RWPE2 (cell line): ENCODE measurements at regions not wholly inside any gene's neighbourhood (a gene's known extent, or its start where the extent isn't known, plus 50 kb on each side); places are given as distances from the start of the nearest gene placed in this dataset.

Source experiments
- ATAC-seq: fragments of 200-7000 bp; cut with Tn5 transposase; 3 replicates; pipeline ENCODE4 v1.9.1; 2021; ENCODE audit warnings: low read depth
- DNase-seq: peaks from one replicate; pipeline ENCODE4 v3.0.0-alpha.2; 2020; ENCODE audit warnings: low spot score
- H3K27ac ChIP-seq: fragments of 450-650 bp; 2 replicates; pipeline ENCODE4 v1.5.1; 2017; ENCODE audit warnings: mild to moderate bottlenecking; ENCODE audit not compliant: poor library complexity, severe bottlenecking
- H3K27me3 ChIP-seq: fragments of 250-450 bp; sonication (Bioruptor Pico); 2 replicates; pipeline ENCODE4 v1.5.1; 2021; ENCODE audit warnings: mild to moderate bottlenecking, moderate library complexity; ENCODE audit not compliant: insufficient read depth, poor library complexity, severe bottlenecking
- H3K36me3 ChIP-seq: fragments of 250-450 bp; sonication (Bioruptor Pico); 2 replicates; pipeline ENCODE4 v1.5.1; 2020; ENCODE audit warnings: low read depth, mild to moderate bottlenecking, moderate library complexity
- H3K4me1 ChIP-seq: fragments of 250-450 bp; sonication (Bioruptor Pico); 2 replicates; pipeline ENCODE4 v1.5.1; 2021; ENCODE audit warnings: mild to moderate bottlenecking, moderate library complexity; ENCODE audit not compliant: insufficient read depth, poor library complexity, severe bottlenecking
- H3K4me3 ChIP-seq: fragments of 250-450 bp; sonication (Bioruptor Pico); 2 replicates; pipeline ENCODE4 v1.5.1; 2021; ENCODE audit warnings: mild to moderate bottlenecking, moderate library complexity; ENCODE audit not compliant: severe bottlenecking
- H3K9me3 ChIP-seq: fragments of 250-450 bp; sonication (Bioruptor Pico); 2 replicates; pipeline ENCODE4 v1.5.1; 2021; ENCODE audit warnings: mild to moderate bottlenecking, moderate library complexity; ENCODE audit not compliant: severe bottlenecking
- CTCF ChIP-seq: fragments of 450-650 bp; IDR thresholded peaks from one replicate; pipeline ENCODE4 v1.5.1; 2017; ENCODE audit warnings: mild to moderate bottlenecking, moderate library complexity; ENCODE audit not compliant: poor library complexity, severe bottlenecking

- no peaks in the 10 kb centered on the region for H3K9me3 ChIP-seq
- H3K4me3 ChIP-seq = no peak overlapping the region
- DNase-seq (no peak), ATAC-seq (no peak)
- no peak overlapping the region for H3K27ac ChIP-seq
- H3K27me3 ChIP-seq = peaks cover 12% of the 10 kb centered on the region
- no peak for TF ChIP-seq CTCF
- no peaks in the 10 kb centered on the region for H3K36me3 ChIP-seq
- no peaks in the 10 kb centered on the region for H3K4me1 ChIP-seq
Measured at GRCh38 chr15:69917056-69917455, 180.7 kb downstream of the TLE3 start.

DNA sequence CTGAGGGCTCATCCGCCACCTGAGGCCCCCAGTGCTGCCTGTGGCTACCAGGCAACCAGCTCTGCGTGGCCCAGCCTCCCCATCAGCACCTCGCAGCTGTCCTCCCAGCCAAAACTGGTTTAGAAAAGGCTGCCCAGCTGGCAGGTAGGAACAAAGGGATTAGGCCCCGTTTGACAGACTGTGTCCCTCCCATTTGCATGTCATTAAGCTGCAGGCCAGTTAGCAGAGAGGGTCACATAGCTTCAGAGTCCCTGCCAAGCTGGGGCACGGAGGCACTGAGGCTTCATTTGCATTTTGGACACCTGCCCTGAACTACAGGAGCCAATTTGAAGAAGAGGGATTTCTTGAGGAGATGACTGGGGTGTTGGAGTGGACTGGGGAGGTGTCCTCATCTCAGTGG lies 177.9 kb downstream of the TLE3 start:
- Histone ChIP-seq H3K27me3 (peaks cover 12% of the 10 kb centered on the region), H3K4me3 (no peak overlapping the region), H3K4me1 (no peaks in the 10 kb centered on the region), H3K36me3 (no peaks in the 10 kb centered on the region), H3K9me3 (peaks cover 5% of the 10 kb centered on the region), H3K27ac (no peak overlapping the region)
- TF ChIP-seq CTCF = no peak
- DNase-seq (no peak), ATAC-seq (no peak)

DNA sequence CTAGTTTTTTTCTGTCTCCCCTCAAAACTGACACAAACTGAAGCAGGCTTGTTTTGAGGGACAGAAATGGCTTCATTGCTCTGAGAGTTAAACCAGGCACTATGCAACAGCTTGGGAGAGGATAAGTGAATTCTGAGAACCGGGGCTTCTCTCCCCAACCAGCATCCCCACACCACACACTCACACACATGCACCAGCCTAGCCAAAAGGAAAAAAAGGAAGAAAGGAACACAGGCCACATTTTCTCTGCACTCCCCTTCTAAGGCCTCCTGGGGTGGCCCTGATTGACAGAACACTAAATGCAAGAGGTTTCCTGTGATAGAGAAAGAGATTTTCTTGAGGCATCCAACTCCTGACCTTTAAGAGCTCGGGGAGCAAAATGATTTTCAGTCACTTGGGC lies 177.5 kb downstream of the TLE3 start:
- no peak overlapping the region for H3K4me3 ChIP-seq
- H3K27me3 ChIP-seq = peaks cover 12% of the 10 kb centered on the region
- no peaks in the 10 kb centered on the region for H3K4me1 ChIP-seq
- TF ChIP-seq CTCF = no peak
- no peak for DNase-seq
- H3K9me3 ChIP-seq = peaks cover 5% of the 10 kb centered on the region
- ATAC-seq = no peak
- no peaks in the 10 kb centered on the region for H3K36me3 ChIP-seq
- H3K27ac ChIP-seq = no peak overlapping the region

DNA sequence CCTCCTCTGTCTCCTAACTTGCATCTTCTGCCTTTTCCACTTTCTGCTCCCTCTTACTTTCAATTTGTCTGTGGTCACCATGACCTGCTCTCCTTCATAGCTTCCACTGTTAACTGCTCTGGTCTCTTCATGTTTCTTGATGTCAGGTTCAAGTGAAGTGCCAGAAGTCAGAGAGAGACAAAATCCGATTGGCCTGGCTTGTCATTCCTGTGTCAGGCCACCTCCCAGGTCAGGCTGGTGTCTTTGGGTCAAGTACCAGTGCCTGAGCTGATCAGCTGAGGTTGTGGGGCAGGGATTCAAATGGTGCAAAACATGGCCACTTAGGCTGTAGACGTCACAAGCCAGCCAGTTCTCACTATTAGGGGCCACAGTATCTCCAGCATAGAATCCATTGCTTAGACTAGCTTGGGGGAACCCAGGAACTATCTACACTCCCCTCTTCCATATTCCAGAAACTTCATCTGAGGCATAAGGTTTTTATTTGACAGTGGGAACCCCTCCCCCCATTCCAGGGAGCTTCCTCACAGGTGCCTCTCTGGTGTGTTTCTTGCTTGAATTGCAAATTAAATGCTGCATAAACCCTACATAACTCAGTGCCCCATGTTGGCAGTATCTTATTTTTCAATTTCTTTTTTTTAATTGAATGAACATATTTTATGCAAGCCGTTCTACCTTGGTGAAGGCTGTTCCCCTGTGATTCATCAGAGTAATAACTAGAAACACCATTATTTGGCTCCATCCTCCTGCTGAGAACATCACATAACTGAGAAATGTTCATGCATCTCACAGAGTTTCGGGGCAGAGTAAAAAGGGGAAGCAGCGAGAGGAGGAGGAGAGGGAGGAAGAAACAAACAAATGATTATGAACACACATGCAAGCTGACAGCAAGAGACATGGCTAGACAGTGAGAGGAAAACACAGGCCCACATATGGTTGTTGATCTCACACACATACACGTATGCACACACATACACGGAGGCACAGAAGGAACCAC lies 175.8 kb downstream of the TLE3 start:
- no peak overlapping the region for H3K27ac ChIP-seq
- H3K27me3 ChIP-seq = peaks cover 6% of the 10 kb centered on the region
- no peak overlapping the region for H3K4me3 ChIP-seq
- peaks cover 5% of the 10 kb centered on the region for H3K9me3 ChIP-seq
- ATAC-seq (no peak), DNase-seq (no peak)
- H3K4me1 ChIP-seq = no peaks in the 10 kb centered on the region
- no peak for TF ChIP-seq CTCF
- H3K36me3 ChIP-seq = no peaks in the 10 kb centered on the region

- H3K36me3 ChIP-seq = no peaks in the 10 kb centered on the region
- ATAC-seq (no peak), DNase-seq (no peak)
- no peak for TF ChIP-seq CTCF
- peaks cover 5% of the 10 kb centered on the region for H3K9me3 ChIP-seq
- H3K27me3 ChIP-seq = no peaks in the 10 kb centered on the region
- no peak overlapping the region for H3K27ac ChIP-seq
- no peaks in the 10 kb centered on the region for H3K4me1 ChIP-seq
- H3K4me3 ChIP-seq = no peak overlapping the region
Measured at GRCh38 chr15:69924531-69924930, 173.2 kb downstream of the TLE3 start.
